HG02610 (cell line): ENCODE measurements at regions not wholly inside any gene's neighbourhood (a gene's known extent, or its start where the extent isn't known, plus 50 kb on each side); places are given as distances from the start of the nearest gene placed in this dataset.
"Not testable (repeated sequence)": the region's sequence is repeated elsewhere in the genome, so short reads cannot be mapped to it uniquely, and the experiment has no call there.

Experiments
- ATAC-seq: cut with Tn5 transposase; IDR thresholded peaks from one replicate; pipeline ENCODE4 v1.9.1; 2021; ENCODE audit warnings: mild to moderate bottlenecking, moderate library complexity; ENCODE audit not compliant: unreplicated experiment

DNA sequence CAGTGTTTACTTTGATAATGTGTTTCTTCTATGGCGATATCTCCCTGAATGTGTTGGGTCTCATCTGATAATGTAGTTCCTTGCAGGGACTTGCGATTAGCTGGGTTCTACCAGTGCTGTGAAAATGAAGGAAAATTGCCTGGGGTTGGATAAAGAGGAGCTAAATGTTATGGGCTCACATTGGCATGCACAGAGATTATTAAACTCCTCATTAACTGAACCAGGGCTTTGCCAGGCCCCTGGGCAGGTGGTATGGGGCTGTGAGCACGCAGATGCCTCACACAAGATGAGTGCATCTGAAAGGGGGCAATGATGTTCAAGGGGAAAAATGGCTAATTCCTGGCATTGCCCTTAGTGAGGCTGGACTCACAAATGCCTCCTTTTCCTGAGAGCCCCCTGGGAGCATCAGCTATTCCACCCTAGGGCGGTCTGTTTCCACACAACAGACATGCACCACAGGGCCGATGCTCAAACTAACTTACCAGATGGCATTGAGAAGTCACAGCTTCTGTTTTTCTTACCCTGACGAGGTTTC is 321.1 kb downstream of the SEC16B start:
- no peak for ATAC-seq

DNA sequence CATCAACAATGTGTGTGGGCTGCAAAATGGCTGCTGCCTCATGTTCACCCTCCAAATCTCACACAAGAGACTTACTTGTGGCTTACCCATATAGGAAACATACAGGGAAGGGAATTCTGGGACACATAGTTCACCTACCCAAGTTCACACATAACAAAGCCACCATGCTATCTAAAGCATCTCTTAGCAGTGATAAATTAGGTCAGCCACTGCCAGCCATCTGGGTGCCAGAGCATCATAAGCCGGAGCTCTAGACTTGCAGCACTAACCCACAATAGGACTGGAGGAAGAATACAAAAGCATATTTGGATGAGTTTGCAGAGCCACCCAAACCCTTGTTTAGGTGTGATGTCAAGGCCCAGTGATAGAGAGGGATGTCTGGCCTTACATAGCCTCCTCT is 321.7 kb downstream of the SEC16B start:
- no peak for ATAC-seq

- ATAC-seq, result no peak
Observed at GRCh38 chr1:177646757-177647730, 322.8 kb downstream of the SEC16B start.

- no peak for ATAC-seq
Observed at GRCh38 chr1:177645491-177646190, 324.2 kb downstream of the SEC16B start.

DNA sequence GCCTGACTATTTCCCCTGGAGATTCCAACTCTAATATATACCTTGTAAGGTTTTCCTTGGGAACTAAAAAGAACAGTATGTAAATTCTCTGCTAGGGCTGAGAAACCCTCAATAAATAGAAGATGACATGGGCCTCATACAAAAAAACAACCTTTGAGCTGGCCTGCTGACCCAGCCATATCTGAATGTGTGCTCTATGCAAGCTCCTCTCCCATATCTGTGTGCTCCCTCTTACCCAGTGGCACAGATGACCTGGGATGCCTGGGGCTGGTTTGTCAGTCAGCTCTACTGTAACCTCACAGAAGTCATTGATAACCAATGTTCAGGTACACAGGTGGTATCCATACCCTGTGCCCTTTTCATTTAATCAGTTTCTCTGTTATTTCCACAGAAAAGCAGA is 329.2 kb downstream of the SEC16B start:
- no peak for ATAC-seq

DNA sequence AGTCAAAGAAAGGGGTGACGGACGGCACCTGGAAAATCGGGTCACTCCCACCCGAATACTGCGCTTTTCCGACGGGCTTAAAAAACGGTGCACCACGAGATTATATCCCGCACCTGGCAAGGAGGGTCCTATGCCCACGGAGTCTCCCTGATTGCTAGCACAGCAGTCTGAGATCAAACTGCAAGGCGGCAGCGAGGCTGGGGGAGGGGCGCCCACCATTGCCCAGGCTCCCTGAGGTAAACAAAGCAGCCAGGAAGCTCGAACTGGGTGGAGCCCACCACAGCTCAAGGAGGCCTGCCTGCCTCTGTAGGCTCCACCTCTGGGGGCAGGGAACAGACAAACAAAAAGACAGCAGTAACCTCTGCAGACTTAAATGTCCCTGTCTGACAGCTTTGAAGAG is 335.7 kb downstream of the SEC16B start:
- not testable (repeated sequence) for ATAC-seq

GRCh38 chr1:177632923-177633615 is 336.8 kb downstream of the SEC16B start:
- no peak for ATAC-seq

DNA sequence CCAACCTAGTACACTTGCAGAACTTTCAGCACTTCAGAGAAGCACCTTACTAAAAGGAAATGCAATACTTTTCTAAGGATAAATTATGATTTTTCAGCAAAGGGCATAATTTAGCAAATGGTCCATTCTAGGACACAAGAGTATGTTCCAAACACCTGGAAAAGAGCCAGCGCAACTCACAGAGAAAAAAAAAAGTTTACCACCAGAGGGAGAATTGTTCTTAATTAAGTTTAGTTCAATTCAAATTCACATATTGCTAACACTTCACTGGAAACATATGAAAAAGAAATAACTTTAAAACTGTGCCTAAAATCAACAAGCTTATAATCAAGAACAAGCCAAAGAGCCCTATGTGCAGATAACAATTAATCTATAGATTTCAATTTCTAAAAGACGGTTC is 338.1 kb downstream of the SEC16B start:
- no peak for ATAC-seq

- no peak for ATAC-seq
Observed at GRCh38 chr1:177629526-177629925, 340.3 kb downstream of the SEC16B start.

GRCh38 chr1:177627148-177627910 is 342.5 kb downstream of the SEC16B start:
- ATAC-seq, result no peak

DNA sequence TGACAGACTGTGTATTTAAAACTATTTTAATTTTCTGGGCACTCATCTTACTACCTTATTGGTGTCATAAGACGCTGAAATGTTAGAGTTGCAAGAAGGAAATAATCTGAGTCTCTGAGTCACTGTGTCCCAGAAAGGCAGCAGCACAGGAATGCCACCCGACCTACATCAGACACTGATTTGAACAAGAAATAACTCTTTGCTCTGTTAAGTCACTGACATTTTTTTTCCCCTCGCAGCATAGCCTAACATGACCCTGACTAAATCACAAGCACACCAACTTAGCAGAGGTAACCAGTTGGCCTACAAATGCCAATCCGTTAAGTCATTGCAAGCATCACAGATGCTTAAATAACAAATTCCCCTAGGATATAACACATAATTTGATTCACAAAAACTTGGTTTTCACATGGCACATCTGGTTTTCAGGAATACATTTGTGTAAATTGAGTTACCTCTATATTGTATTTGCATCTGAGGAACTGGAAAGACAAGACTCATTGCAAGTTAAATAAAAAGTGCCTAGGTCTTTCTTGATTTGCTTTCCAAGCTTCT is 349.1 kb downstream of the SEC16B start:
- no peak for ATAC-seq

GRCh38 chr1:177615251-177615650 is 354.6 kb downstream of the SEC16B start:
- ATAC-seq, result no peak

DNA sequence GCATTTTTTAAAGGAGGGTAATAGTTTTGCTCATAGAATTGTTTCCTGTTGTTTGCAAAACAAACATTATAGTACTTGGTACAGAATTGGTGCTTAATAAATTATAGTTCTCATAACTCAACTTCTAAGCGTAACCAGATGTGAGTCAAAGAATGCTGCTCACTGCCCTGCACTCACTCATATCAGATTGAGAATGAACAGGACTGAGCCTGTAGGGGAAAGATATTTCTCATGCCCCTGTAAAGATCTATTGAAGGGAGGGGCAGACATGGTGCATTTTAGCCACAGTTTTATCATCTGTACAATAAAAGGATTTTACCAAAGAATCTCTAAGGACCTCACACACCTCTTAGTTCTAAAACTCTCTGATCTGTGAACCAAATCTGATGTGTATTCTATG is 358.5 kb downstream of the SEC16B start:
- no peak for ATAC-seq

GRCh38 chr1:177609953-177610352 is 359.9 kb downstream of the SEC16B start:
- ATAC-seq, result no peak

DNA sequence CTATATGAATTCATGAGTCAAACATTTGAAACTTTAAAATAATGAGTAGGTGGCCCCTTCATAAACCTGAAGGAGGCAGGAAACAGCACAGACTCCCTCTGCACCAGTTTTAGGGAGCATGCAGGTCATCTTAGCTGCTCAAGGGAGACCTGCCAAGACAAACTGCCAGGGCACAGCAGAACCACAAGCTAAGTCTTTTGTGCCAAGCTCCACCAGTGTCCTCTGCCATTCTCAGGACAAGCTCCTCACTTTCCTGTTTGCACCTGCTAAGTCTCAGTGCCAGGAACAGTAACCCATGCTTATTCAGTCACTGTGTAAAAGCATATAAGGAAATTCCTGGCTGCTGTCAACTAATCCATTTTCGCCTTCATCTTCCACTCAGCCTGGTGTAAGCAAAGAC is 368.9 kb downstream of the SEC16B start:
- no peak for ATAC-seq

GRCh38 chr1:177600321-177600720 is 369.5 kb downstream of the SEC16B start:
- ATAC-seq, result no peak

DNA sequence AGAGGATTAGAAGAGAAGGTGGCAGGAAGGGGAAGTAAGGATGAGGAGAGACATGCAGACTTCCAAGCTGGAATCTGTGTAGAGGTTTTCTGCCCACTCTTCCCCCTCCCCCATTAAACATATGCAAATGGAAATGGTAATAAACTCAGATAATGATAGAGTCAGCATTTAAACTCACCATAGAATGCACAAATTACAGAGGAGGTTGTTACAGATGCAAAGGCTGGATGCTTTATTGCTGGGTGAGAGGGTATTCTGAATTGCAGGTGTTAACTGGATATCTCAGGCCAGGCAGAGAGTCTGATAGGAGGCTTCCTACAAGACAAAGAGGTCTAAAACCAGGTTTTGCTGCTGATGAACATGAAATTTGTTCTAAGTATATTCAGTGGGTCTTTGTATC is 372.5 kb downstream of the SEC16B start:
- ATAC-seq, result no peak

GRCh38 chr1:177596485-177596884 is 373.4 kb downstream of the SEC16B start:
- no peak for ATAC-seq

DNA sequence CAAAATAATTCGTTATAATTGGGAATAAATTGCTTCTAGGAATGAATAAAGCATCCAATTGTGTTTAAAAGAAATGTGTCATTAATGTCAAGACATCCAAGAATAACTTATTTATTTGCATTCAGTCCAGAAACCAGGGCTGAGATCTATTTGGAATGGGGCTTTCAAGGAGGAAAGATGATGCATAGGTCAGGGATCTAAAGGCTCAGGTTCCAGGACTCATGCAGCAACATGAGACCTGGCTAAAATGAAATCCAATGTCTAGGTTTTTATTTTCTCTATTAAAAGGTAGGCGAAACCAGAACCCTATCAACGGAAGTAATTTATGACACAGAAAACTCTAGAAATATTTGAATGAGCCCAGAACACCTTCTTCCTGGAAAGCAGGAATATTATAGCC is 376.8 kb downstream of the SEC16B start:
- no peak for ATAC-seq

DNA sequence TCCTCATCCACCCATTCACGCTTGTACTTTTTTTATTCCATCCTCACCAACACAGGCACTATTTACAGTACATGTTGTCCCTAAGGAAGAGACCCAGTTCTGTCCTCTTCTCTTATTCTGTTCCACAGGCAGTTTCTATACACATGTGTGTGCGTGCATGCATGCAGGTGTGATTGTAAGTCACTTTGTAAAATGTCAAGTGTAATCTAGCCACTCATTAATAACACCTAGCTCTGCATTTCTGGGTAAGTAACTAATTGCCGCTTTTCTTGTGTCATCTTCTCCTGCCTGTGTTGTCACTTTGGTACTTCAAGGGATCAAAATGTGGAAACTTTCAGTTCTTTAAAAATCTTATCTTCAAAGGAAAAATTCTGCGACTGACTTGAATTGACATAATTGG is 377.2 kb downstream of the SEC16B start:
- no peak for ATAC-seq
